ENCODE measurements at regions not wholly inside any gene's neighbourhood (a gene's known extent, or its start where the extent isn't known, plus 50 kb on each side); places are given as distances from the start of the nearest gene placed in this dataset.

DNA sequence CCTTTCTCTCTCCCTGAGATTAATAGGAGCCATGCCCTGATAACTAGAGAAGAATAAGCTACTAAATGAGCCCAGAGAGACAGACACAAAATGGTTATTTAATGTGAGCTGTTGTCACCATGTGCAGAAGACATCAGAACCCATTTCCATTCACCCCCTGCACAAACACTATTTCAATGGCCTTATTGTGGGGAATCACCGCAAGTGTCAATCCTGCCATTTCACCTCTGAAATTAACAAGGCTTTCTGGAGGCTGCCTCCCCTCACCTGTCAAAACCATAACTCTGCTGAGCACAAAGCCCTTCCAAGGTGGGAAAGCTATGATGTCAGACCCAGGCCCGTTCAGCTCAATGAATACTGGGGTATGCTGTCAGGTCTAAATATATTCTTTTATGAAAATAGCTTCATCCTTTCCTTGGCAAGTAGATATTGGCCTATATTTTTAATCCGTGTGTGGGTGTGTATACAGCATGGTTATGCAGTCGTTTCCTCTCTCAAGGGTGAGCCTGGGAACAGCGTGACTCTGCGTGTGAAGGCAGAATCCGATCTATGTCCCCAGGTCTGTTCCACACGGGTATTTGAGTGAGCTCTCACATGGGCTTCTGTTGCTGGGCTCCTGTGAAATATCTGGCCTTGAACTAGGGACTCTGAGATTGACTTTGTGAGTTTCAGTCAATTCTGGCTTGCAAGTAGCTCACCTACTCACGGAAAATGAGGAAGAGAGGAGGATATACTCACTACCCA lies 266.3 kb downstream of the FBXW7 start:
- no peak for DNase-seq

- no peak for DNase-seq
Measured at GRCh38 chr4:152267811-152268210, 268.1 kb downstream of the FBXW7 start.

DNA sequence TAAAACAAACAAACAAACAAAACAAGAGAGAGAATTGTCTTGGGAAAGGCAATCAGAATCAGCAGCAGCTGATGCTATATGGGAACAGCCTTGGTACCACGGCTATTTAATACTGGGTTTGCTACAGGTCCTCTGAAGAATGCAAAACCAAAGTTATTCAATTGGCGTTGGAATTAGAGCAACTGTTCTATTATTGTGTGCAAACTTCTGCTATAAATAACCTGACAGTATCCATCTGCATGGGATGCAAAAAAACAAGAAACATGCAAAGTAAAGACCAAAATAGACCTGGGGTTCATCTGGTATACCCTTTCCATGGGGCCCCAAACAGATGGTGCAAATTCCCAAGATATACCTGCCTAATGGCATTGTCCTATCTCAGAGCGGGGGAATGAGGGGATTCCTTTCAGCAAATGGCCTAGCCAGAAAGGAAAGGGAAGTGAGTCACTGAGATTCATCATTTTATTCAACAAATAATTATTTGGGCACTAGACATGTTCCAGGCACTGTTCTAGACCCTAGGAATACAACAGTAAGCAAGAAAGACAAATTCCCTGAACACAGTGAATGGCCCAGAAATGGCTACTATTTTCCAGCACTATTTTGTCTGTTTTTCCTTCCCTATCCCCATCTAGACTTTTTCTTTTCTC lies 268.9 kb downstream of the FBXW7 start:
- no peak for DNase-seq

DNA sequence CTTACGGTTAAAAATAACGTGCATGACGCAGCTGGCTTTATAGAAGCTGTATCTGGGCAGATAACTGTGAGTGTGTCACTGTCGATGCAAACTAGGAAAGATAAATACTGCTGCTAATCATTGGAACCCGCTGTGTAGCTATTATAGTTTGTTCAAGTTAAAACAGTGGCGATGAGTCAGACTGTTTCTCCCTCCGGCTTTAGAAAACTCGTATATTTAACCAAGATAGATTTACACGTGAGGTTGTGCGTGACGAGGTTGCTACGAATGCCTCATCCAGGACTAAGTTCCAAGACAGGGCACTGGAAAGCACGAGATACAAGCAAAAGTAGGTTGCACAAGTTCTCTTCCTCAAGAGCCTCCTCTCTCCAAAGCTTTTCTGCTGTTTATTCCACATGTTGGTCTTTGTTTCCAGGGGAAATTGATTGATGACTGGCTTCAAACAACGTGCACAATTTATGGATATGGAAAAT lies 270.7 kb downstream of the FBXW7 start:
- no peak for DNase-seq

GRCh38 chr4:152264106-152264505 lies 271.8 kb downstream of the FBXW7 start:
- no peak for DNase-seq

DNA sequence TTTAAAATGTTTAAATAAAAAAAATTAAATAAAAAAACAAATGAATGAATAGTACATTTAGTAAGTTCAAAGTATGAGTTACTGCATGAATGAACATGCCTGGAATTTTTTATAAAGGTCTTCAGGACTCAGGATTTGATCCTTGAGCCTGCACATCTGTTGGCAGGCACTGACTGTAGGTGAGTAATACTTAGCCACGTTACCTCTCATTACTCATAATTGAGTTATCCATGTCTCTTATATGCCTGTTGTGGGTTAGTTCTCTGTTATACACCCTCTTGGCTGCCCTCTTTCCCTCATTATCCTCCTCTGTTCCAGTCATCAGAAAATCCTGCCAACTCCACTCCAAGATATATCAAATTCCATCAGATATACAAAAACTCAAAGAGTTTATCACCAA lies 276.0 kb downstream of the FBXW7 start:
- DNase-seq, result no peak

GRCh38 chr4:152258804-152259708 lies 276.8 kb downstream of the FBXW7 start:
- no peak for DNase-seq

DNA sequence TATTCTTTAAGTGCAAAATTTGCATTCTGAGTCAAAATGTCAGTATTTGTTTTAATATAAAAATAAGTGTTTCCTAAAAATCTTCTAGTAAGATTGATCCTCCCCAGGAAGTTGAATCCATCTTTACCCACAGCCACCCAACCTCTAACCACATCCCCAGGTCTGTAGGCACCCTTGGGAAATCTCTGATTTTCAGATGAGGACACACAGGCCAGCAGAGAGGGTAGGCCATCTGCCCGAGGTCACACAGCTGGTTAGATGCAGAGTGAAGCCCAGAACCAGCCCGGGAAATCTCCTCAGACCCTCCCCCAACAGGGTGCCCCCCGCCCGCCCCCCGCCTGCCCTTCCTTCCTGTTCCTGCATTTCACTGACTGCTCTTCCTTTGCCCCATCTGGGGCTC lies 277.5 kb downstream of the FBXW7 start:
- no peak for DNase-seq

DNA sequence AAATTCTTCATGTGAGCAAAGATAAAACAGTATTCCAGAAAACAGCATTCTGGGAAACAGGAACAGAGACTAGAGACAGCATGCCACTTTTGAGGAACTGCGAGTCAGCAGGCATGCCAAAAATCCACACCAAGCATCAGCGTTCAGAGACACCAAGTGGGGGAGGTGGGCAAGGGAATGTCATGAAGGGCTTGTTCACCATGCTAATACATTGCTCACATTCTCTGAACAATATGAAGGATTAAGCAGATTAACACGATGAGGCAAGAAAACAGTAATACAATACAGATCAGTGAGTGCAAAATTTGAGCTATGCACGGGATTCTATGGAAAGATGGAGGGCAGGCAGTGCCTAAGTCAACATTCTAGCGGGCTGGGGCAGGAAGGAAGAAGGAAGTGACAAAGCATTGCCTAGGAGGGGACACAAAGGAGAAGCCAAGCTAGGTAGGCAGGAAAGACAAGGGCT lies 278.3 kb downstream of the FBXW7 start:
- DNase-seq, result no peak

GRCh38 chr4:152256996-152257395 lies 278.9 kb downstream of the FBXW7 start:
- no peak for DNase-seq

DNA sequence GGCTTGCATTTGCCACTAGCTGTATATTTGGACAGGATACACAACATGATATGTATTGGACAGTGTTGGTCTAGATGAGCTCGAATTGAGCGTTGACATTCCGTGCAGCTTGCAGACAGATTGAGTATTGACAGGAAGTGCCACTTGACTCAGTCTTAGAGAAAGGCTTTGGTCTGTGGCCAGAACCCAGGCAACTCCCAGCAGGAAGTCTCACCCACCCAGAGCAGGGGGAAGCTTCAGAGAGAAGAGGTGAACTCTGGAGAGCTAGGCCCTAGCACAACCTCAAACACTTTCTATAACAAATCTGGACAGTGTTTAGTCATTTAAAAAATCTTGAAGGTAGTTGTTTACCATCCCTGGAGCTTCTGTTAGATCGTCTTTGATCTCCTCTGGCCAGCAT lies 280.5 kb downstream of the FBXW7 start:
- no peak for DNase-seq

- DNase-seq, result no peak
Measured at GRCh38 chr4:152248347-152248746, 287.5 kb downstream of the FBXW7 start.

- DNase-seq, result no peak
Measured at GRCh38 chr4:152247271-152247975, 288.5 kb downstream of the FBXW7 start.

- no peak for DNase-seq
Measured at GRCh38 chr4:152246659-152247058, 289.2 kb downstream of the FBXW7 start.

DNA sequence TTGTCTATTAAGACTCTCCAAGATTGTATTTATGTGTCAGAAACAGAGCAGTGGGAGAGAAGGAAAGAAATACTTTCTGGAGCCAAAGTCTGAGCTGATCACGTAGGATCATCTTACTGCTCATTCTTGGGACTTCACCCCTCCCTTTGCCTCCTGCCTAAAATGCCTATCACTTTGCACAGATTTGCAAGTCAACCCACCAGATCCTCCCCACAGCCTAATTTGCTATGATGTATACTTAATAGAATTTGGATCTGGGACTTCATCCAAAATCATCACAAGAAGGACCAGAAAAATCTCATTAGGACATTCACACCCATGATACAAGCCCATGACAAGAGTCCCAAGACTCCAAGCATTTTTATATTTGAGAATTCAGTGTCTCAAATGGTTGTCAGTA lies 290.2 kb downstream of the FBXW7 start:
- no peak for DNase-seq

DNA sequence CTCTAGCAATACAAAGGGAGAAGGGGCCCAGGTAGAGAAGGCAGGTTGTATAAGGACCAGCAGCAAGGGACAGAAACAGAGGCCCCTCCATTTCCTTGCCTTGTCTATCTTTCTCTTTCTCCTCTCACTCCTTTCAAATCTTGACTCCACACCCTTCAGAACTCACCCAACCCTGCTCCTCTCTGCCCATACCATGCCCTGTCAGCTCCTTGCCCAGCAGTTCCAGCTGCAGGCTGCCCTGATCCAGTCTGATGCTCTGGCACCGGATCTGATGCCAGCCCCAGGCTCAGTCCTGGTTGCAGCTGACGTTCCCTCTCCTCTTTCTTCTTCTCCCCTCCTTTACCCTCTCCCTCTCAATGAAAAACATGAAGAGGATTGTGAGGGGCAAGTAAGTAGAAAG lies 291.2 kb downstream of the FBXW7 start:
- DNase-seq, result no peak

DNA sequence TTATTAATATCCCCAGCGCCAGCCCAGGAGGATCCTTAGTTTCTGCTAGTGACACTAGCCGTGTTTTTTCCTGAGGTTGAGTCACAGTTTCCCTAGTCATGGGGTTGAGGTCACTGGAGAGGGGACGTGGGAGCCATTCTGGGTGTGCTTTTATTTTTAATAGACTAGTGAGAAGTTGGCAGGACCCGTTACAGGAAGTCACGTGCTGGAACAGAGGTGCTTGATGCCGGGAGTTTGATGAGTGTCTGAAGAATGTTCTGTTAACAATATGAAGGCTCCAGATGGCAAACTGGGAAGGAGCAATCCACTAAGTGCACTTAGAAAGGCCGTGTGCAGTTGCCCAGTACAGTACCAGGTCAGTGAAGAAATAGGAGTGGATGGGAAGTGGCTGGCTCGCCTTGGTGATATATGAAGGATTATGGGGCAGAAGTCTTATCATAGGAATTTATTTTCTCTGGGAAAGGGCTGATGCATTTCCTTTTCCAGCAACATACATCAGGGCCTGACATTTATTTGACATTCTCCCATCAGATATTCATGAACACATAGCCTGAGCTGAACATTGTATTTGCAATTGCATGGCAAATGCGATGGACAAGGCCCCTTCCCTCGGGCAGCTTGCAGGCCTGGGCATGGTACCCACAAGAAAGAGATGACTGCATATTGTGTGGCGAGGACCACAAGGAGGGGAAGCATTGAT lies 291.8 kb downstream of the FBXW7 start:
- peak; percentile 31 for DNase-seq

- DNase-seq, result no peak
Measured at GRCh38 chr4:152243206-152243605, 292.7 kb downstream of the FBXW7 start.

GRCh38 chr4:152240232-152240631 lies 295.7 kb downstream of the FBXW7 start:
- no peak for DNase-seq

- DNase-seq, result no peak
Measured at GRCh38 chr4:152239216-152239615, 296.7 kb downstream of the FBXW7 start.

DNA sequence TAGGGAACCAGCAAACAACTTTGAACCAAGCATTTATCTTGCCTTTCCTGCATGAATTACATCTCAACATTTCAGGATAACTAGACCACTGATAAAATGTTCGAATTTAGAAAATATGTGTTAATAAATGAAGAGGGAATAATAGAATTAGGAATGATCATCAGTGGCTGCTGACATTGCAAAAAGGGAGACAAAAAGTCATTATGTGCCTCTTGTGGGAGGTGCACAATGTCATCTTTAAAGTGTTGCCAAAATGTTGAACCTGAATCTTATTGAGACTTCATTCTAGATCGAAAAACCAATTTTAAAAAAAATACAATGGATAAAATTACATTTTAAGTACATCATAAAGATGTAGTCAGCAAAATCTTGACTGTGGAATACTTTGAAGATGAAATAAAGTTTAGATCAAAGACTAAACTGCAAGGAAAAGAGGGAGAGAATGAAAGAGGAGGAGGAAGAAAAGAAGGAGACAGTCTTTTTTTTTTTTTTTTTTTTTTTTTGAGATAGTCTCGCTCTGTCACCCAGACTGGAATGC lies 299.3 kb downstream of the FBXW7 start:
- no peak for DNase-seq

GRCh38 chr4:152235718-152236117 lies 300.2 kb downstream of the FBXW7 start:
- no peak for DNase-seq
